ENCODE measurements at regions not wholly inside any gene's neighbourhood (a gene's known extent, or its start where the extent isn't known, plus 50 kb on each side); places are given as distances from the start of the nearest gene placed in this dataset.

- no peak for TF ChIP-seq EZH2phosphoT487 (IDR thresholded peaks at IDR 0.05; ENCODE audit: insufficient read depth, low read depth)
- no peak for TF ChIP-seq EZH2 (IDR thresholded peaks at IDR 0.05; ENCODE audit: insufficient read depth, poor library complexity, severe bottlenecking)
Measured at GRCh38 chr21:41012425-41012824, 155.5 kb upstream of the BACE2 start.

Data from GM23248 (cell line).